NCI-H1417 (cell line): ENCODE measurements at regions not wholly inside any gene's neighbourhood (a gene's known extent, or its start where the extent isn't known, plus 50 kb on each side); places are given as distances from the start of the nearest gene placed in this dataset.

Experiments
- DNase-seq, 3 experiments: peaks; one replicate each; lab custom pipeline; 2025; lab: John Stamatoyannopoulos, UW

GRCh38 chr22:48207919-48208535 lies 1445.6 kb downstream of the TBC1D22A start:
- no peak for DNase-seq

GRCh38 chr22:48205790-48206189 lies 1443.3 kb downstream of the TBC1D22A start:
- no peak for DNase-seq

DNA sequence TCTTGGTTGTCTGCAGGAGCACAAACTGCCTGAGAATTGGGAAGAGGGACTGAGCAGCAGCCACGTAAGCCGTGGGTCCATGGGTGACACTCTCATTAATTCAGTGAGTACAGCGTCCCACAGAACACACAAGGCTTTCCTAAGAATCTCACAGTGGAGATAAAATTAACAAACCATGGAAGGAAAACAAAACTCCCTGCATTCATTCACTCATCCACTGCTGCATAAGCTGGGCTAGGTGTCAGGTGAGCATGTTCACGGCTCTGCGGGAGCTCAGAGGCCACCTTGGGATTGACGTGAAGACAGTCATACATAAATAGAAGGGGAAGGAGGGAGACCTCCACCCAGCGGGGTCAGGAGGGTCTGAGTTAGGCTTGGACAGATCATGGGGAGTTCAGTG lies 1442.7 kb downstream of the TBC1D22A start:
- DNase-seq, result no peak

DNA sequence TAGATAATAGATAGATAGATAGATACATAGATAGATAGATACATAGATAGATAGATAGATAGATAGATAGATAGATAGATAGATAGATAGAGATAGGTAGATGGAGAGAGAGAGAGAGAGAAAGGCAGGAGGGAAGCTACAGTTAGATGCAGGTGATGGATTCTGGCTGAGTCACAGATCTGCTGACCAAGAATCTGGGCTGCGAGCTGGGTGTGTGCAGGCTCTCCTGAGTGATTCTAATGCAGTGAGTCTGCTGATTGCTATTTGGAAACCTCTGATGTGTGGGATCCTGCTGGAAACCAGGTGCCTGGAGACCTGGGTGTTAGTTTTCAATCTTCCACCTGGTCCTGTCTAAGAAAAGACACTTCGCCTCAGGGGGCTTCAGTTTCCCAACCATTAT lies 1441.8 kb downstream of the TBC1D22A start:
- DNase-seq, result no peak

GRCh38 chr22:48199667-48200066 lies 1437.2 kb downstream of the TBC1D22A start:
- DNase-seq, result no peak

DNA sequence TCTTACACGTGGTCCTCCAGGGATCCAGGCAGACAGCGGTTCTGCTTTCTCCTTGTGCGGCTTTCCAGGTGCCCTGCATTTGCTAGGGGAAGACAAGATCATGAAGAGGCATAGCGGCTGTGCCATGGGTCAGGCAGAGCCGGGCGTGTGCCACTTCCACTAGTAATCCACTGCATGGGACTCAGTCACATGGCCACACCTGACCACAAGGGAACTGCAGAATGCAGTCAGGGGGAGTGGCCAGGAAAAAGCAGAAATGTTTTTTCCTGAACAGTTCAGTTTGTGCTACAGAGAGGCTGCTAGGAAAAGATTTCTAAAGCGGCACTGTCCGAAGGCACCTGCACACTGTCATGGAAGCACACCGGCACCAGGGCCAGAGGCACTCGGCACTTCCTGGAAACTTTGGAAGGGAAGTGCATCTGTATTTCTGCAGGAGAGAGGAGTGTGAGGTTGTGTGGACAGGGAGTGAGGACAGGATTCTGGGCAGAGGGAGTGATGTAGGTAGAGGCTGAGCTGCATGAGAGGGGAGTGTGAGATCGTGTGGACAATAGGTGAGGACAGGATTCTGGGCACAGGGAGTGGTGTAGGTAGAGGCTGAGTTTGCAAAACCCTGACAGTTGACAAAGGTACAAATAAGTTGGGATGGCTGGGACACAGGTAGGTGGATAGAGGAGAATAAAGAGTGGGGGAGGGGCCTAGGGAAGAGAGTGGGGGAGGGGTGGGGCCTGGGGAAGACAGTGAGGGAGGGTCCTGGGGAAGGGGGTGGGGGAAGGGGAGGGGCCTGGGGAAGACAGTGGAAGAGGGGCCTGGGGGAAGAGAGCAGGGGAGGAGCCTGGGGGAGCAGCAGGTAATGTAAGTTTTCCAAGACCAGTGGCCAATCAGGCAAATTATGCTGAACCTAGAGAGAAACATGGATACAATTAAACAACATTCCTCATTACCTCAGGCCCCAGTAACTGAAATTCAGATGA lies 1436.3 kb downstream of the TBC1D22A start:
- DNase-seq, result no peak

- DNase-seq, result no peak
Observed at GRCh38 chr22:48197189-48197690, 1434.8 kb downstream of the TBC1D22A start.

GRCh38 chr22:48192920-48193319 lies 1430.5 kb downstream of the TBC1D22A start:
- DNase-seq, result no peak

DNA sequence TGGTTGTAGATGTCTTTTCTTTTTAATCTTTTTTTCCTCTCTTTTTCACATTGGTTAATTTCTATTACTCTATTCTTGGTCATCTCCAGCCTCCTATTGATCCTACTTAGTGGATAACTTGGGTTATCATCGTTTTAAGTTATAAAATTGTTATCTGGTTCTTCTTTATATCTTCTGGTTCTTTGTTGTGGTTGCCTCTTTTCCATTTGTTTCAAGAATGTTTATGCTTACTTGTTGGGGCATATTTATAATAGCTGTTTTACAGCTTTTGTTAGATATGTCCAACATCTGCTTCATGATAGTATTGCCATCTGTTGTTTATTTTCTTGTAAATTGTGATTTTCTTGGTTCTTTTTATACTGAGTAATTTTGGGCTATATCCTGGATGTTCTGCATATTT lies 1429.6 kb downstream of the TBC1D22A start:
- DNase-seq, result no peak

GRCh38 chr22:48188231-48188721 lies 1425.8 kb downstream of the TBC1D22A start:
- no peak for DNase-seq

- peak in 1 of 3 experiments; percentile 7 for DNase-seq
Observed at GRCh38 chr22:48187356-48187755, 1424.9 kb downstream of the TBC1D22A start.

DNA sequence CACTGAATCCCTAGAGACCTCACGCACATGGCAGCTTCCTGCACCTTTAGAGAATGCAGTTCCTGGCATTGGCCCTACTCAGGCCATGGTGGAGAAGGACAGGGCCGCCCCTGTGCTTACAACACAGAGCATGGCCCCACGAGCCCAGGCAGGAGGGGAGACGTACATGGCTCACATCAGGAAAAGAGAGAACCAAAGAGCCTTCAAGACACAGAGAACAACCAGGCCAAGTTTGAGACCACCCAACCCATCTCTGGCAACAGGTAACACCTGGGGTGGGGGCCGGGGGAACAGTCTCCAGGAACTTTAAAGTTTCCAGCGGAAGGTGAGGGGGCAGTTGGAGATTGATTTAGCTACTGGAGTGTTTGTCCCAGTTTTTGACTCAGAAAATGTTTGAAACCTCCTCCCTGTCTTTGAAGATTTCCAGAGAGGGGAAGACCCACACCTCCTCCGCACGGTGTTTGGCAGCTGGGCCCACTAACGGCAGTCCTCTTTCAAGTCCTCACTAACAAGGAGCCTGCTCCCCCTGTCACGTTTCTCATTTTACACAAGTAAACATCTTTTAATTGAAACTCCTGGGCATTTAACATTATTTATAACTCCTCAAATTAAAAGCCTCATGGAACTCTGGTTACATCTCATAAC lies 1423.8 kb downstream of the TBC1D22A start:
- DNase-seq, result no peak

DNA sequence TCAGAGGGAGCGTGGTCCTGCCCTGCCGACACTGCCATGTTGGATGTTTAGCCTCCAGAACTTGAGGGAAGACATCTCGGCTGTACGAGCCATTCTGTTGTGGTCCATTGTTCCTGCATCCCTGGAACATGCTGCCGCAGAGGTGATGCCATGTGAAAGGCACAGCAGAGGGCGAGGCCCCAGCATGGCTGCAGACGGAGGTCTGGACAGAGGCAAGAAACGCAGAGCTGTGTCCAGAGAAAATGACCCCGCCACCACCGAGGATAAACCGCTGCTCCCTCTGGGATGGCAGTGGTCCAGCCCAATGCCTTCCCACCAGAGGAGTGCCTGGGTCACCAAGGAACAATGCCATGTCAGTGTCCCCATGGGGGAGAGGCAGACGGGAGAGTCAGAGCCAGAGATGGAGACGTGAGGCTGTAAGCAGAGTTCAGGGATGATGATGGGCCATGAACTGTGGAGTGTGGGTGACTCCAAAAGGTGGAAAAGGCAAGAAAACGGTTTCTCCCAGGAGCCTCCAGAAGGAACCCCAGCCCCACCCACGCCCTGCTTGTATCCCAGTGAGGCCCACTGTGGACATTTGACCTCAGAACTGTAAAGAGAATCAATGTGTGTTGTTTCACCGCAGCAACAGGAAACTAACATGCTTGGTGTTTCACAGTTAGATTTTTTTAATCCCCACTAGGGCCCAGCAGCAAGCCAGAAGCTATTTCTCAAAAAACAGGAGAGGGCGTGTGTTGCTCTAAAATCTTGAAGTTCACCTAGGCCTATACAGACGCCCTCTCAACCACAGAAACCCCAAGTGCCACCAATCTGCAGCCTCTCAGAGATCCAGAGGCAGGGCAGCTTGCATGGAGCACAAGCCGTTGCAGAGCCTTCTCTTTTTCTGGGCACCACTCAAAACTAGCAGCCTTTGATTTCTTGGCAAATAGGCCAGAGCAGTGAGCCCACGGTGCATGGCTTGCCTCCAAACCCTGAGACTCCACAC lies 1422.9 kb downstream of the TBC1D22A start:
- no peak for DNase-seq

- DNase-seq, result no peak
Observed at GRCh38 chr22:48182846-48183805, 1420.7 kb downstream of the TBC1D22A start.

DNA sequence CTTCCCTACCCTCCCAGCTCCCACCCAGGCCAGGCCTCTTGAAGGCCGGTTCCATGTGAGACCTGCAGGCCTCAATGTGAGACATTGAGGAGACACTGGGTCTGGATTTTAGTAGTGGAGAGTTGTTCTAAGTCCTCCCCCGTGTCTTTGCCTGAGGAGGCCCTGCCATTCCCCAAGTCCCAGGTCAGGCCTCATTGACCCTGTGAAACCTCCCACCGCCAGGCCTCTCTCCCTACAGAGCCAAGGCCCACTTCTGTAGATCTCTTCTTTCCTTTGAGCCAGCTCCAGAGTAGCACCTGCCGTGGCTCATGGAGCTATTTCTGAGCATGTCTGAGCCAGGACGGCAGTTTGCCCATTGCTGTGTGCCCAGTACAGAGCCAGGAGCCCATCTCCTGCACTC lies 1419.6 kb downstream of the TBC1D22A start:
- no peak for DNase-seq

- DNase-seq, result no peak
Observed at GRCh38 chr22:48181263-48181955, 1419.0 kb downstream of the TBC1D22A start.

DNA sequence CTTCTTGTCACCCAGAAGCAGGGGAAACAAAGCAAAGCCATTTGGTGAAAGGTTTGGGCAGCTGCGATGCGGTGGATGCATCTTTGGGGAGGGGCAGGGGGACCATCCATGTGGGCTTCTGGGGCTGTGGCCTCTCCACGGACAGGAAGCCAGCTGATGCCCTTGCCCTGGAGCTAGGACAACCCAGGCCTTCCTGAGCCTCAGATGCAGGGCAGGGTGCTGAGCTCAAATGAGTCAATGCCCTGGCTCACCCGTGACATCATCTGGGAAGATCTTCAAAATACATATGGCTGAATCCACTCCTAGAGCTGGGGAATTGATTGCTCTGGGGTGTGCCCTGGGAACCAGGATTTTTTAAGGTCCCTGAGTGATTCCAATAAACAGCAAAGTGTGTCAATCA lies 1418.2 kb downstream of the TBC1D22A start:
- no peak for DNase-seq

DNA sequence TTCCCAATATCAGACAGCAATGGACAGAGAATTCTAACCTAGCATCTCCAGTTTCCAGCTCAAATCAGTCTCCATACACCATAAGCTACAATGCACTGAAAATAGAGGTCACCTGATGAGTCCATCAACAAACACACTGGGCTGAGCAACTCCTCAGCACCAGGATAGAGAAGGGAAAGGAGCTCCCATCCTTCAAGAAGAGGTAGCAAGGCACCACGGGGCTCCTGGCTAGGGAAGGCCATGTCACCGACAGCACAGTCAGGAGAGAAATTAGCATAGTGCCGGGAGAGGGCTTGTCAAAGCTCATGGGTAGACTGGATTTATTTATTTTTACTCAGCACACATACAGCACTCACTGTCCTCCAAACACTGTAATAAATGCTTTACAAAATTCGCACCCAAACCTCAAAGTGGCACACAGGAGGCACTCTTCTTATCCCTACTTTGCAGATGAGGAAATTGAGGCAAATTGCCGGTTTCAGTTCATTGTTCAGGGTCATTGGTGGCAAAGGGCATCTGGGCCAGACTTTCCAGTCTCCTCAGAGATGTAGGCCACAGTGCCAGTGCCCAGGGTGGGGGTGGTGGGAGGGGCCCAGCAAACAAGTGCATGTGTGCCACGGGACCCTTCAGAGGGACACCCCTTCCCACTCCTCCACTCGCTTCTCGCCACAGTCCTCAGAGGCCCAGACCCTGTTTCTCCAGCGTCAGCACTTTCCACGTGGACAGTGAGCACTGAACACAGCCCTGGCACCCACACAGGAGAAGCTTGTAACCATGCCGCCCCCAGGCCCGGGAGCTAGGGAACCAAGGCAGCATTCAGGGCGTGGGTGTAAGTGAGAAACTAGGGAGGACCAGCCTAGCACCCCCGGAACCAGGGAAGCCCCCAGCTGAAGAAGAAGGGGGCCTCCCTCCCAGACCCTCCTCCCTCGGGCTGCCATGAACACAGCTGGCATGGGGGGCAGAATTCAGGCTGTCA lies 1417.4 kb downstream of the TBC1D22A start:
- DNase-seq, result no peak
